SIG-M5 treated with dmso at 0.1 percent for 504 hours (cell line): ENCODE measurements at regions not wholly inside any gene's neighbourhood (a gene's known extent, or its start where the extent isn't known, plus 50 kb on each side); places are given as distances from the start of the nearest gene placed in this dataset.
"Not testable (repeated sequence)": the region's sequence is repeated elsewhere in the genome, so short reads cannot be mapped to it uniquely, and the experiment has no call there.

ENCODE experiments used
- DNase-seq: peaks from one replicate; lab custom pipeline; 2025; ENCODE audit not compliant: unreplicated experiment; lab: John Stamatoyannopoulos, UW

DNA sequence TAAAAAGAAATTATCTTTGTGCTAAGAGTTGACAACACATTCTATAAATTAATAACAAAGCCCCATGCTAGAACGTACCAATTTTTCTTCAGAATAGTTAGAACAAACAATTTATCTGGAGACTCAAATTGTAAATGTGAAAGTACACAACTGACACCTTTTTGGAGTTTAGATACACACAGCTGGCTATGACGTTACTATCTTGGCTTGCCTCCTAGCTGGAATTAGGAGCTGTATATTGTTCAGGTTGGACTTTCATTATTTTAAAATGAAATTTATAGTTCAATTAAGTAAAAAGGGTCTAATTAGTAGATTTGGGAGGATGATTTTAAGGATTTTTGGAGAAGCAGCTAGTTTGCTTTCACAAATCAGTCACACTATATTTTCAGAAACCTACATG lies 393.9 kb upstream of the RIOK2 start:
- DNase-seq: no peak

DNA sequence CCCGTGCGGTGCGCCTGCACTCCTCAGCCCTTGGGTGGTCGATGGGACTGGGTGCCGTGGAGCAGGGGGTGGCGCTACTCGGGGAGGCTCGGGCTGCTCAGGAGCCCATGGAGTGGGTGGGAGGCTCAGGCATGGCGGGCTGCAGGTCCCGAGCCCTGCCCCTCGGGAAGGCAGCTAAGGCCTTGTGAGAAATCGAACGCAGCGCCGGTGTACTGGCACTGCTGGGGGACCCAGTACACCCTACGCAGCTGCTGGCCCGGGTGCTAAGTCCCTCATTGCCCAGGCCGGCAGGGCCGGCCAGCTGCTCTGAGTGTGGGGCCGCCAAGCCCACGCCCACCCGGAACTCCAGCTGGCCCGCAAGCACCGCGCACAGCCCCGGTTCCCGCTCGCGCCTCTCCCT lies 396.9 kb upstream of the RIOK2 start:
- DNase-seq: not testable (repeated sequence)

DNA sequence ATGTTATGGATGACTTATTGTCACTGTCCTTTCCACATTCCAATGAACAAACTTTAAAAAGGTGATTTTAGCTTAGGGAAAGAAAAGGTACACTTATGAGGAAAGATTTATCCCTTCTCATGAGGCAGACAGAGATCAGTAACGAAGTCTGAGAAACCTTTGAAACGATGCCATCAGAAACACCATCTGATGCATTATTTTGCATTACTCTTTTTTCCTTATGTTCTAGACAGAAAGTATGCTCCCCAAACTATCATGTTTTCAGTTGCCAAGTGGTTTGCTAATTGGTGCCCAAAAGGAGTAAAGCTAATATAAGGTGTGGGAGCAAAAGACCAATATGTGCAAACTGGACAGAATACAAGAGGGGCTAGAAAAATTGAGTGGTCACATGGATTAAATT lies 397.7 kb upstream of the RIOK2 start:
- no peak for DNase-seq

DNA sequence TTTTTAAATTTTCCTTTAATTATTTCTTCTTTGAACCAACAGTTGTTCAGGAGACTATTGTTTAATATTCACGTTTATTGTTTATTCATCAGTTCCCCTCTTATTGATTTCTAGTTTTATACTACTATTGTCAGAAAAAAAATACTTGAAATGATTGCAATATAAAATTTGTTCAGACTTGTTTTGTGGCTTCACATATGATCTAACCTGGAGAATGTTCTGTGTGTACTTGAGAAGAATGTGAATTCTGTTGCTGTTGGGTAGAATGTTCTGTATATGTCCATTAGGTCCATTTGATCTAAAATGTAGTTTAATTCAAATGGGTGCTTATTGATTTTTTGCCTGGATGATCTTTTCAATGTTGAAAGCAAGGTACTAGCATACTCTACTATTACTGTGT lies 408.7 kb upstream of the RIOK2 start:
- DNase-seq: no peak

DNA sequence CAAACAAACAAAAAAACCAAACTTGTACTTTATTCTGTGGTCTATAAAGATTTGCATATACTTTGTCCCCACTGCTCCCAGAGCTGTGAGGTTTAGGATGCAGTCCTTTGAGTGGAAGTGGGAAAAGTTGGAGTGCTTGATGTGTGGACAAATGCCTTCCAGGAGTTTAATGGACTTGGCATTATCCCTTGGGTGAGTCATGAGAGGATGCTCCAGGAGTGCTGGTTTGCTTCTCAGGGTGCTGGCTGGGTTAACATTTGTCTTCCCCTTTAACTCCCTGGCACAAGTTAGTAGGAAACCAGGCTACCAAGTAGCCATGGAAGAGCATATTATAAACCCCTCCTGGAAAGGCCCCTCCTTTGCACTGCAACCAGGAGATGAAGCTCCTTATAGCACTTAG lies 417.4 kb upstream of the RIOK2 start:
- DNase-seq: no peak

DNA sequence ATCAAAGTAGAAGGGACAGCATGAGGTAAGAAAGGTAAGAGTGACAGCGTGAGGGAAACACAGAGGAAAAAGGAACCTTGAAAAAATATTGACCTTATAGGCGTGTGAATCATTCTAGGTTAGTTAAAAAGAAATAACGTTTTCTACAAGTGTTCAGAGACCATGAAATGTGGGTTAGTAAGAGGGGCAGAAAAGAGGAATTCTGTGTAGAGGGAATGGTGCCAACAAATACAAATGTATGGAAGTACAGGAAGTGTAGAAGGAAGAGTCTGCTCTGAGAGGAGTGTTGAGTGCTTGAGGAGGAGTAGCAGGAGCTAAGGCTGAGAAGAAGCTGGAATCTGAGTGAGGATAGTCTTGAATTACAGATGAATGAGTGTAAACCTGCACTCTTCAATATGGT lies 418.6 kb upstream of the RIOK2 start:
- DNase-seq: no peak

DNA sequence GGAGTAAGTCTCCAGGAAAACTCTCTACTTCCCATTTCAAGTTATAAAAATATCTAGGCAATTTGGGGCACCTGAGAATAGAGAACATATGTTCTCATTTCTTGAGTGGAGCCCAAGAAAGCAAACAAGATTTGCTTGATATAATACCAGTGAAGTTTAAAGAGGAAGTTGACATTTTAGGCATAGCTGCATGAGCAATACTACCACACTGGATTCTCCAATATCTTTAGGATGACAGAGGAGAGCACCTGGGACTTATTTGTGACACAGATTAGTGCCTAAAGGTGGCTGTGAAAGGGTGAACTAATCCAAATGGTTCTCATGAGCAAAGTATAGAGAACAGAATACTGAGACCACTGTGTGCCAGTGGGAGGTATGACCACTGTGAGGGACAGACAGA lies 423.5 kb upstream of the RIOK2 start:
- DNase-seq: no peak

DNA sequence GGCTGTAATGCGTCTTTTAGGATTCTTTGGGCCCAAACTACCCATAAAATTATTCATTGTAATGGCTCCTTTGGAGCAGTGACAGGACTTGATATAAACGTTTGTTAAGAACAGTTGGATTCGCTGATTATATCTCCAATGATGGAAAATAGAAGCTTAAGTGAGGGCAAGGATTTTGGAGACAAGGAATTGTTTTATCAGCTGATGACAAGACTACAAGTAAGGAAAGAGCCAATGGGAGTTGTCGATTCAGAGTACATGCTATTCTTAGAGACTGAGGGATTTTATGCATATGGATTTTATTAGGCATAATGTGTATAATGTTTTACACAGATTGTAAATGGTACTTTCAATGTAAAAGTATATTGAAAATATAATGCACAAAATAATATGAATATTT lies 425.5 kb upstream of the RIOK2 start:
- no peak for DNase-seq

DNA sequence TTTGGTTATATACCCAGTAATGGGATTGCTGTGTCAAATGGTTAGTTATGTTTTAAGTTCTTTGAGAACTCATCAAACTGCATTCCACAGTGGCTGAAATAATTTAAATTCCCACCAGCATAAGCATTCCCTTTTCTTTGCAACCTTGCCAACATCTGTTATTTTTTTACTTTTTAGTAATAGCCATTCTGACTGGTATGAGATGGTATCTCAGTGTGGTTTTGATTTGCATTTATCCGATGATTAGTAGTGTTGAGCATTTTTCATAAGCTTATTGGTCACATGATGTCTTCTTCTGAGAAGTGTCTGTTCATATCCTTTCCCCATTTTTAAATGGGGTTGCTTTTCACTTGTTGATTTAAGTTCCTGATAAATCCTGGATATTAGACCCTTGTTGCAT lies 435.7 kb upstream of the RIOK2 start:
- no peak for DNase-seq

DNA sequence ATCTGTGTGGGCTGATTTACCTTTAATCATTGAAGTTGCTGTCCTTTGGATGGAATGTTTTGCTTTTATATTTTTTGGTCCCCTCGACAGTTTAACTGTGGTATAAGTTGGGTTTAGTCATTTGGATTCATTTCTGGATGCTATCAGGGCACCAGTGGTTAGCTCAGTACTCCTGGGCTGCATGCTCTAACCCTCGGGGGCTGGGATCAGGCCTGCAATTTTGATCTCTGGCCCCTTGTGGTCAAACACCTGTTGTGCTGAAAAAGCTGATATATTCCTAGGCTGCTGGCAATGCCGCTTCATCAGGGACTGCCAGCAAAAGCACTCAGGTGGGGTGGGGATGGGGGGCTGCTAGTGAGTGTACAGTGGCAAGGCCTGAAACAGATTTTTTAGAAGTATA lies 440.4 kb upstream of the RIOK2 start:
- DNase-seq: no peak

DNA sequence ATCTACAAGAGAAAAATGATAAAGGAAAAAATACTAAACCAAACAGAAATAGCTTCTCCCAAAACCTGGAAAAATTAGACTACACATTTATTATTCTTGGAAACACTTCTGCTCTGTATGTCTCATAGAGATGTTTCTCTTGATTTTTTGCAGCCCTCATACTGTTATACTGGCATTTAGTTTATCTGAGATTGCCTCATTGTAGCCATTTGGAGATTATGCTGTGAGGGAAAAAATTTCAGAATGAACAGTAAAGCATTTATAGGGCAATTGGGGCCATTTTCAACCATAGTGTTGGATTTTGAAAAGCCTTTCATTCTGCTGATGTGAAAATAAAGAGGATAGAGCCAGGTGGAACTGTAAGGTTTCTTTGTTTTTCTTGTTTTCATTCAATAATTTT lies 441.8 kb upstream of the RIOK2 start:
- no peak for DNase-seq

DNA sequence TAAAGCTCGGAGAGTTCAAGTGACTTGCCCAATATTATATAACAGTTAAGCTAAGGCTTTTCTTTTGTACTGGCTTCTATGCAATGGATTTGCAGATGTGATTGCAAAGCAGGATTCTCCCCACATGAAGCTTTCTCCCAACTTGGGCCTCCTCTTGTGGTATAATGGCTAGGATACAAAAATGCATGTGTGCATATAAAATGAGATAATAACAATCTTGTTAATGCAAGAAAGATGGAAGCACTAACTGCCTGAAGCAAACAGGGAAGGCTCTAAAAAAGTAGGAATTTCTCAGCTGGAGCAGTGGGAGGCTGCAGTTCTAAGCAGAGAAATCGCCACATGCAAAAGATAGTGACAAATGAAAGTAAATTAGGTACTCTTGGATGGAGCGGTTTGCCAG lies 444.2 kb upstream of the RIOK2 start:
- DNase-seq: no peak

DNA sequence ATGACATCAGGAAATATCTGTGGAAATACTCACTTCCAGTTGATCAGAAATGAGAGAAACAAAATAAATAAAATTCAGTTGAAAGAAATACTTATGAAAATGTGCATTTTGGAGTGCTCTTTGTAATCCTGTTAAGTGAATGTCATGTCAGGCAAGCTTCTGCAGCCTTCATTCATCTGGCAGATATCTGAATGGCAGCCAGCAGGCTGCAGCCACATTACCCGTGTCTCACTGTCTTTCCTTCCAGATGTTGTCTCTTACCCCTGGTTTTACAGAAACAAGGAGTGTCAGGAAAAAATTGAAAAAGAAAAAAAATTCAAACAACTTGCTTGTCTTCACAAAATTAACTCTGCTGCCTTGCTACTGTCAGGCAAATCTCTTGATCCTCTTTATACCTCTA lies 445.0 kb upstream of the RIOK2 start:
- no peak for DNase-seq

DNA sequence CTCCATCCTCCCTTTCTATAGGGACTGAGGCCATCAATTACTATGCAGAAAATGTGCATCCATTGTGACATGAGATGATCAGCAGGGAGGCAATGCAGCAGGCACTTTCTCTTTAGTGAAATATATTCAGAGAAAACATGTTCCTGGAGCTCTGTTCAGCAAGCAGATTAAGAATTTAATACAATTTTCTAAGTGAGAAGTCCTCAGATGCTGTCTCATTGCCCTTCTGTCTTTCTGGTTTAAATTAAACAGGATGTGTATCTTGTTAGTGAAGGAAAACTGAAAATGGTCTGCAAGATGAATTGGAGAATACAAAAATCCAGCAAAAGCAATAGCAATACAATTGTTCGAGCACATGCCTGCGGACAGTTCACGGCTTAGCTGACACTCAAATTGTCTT lies 445.8 kb upstream of the RIOK2 start:
- no peak for DNase-seq

DNA sequence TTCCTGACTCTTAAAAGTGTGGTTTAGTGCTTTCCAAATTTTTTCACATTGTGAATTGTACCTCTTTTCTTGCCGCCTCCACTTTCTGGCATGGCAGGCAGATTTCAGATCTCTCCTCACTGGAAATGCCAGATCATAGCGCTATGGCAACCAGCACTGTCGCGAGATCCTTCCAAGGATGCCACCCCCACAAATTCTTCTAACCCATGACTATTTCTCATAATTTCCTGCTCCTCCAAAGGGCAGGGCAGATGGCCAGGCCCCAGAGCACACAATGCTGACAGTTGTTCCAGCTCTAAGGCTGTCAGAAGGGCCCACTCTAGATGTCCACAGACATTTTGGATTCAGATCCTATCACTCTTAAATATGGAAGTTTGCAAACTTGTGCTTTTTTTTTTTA lies 446.2 kb upstream of the RIOK2 start:
- DNase-seq: no peak

DNA sequence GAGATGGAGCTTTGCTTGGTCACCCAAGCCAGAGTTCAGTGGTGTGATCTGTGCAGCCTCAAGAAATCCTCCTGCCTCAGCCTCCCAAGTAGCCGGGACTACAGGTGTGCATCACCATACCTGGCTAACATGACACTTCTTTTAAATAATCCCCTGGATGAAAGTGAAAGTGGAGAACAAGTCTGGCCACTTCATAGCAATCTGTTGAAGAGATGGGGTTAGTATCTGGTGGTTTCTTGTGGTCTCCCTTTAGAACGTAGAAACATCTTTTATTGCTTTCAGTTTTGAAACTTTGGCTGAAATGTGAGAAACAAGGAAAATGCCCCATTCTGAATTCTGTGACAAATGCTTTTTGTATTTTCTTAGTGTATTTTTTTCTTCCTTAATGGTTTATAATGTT lies 452.5 kb upstream of the RIOK2 start:
- no peak for DNase-seq

DNA sequence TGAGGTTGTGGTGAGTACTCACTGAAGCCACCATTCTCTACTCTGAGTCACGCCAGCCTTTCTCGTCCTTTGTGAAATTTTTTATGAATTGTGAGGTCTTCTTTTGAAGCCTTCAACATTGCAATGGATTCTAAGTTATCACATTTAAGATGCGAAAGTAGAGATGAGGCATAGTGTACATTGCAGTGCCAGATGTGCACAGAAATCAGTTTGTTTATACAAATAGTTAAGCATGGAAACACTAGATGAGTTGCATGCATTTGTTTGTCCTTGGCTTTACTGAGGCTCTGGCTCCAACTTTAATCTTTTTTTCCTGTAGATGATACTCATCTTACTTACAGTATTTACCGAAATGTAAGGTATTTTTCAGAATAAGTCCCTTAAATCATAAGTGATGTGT lies 453.7 kb upstream of the RIOK2 start:
- DNase-seq: no peak

DNA sequence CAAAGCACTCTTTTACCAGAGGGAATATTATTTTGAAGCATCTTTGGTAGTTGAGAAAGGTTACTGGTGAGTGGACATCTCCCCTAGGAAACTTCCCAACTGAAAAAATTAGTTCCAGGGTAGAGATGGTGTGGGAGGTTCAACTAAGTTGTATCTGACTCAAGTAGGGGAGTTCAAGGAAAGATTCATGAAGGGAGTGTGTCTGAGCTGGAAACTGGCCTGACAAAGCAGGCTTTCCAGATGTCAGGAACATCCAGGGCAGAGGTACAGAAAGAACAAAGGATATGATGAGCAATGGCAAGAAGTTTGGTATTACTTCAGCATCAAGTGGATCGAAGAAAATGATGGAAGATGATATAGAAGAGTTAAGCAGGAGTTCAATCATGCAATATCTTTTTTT lies 458.0 kb upstream of the RIOK2 start:
- no peak for DNase-seq

DNA sequence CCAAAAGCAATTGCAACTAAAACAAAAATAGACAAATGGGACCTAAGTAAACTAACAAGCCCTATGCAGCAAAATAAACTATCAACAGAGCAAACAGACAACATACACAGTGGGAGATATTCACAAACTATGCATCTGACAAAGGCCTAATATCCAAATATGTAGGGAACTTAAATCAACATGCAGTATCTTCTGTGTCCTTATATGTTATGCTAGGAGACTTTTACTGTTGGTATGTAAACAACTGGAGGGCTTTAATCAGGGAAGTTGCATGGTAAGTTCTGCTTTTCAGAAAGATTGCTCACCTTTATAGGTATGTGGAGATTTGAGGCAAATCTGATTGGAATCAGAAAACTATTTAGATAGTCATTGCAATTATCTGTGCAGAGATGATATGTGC lies 461.2 kb upstream of the RIOK2 start:
- DNase-seq: no peak

DNA sequence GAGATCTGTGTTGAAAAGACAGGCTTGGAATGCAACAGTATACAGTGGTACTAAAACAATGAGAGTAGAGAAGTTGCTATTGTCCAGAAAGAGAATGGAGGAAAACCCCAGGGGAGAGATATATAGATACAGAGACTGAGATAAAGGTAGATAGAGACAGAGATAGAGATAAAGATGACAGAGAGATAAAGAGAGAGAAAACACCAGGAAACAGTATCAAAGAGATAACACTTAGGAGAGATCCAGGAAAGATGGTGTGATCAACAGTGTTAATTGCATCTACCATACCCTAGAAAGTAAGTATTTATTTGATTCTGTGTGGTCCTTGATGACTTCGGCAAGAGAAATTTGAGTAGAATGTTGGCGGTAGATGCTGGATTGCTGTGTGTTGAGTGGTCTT lies 461.8 kb upstream of the RIOK2 start:
- DNase-seq: no peak

DNA sequence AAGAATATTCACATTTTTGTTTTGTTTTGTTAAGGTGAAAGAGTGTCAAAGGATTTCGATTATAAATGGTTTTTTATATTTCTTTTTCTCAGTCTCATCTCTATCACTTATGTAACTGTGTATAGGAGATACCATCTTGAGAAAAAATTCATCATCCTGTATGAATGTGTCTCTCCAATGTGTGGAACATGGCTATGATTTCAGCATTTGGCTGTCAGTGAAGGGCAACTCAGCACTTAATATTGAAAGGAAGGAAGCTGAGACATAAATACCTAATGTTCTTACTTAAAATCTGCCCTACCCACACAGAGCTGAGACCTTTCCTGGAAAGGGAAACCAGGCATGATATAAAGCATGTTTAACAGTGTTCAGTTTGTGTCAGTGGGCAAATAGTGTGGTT lies 474.2 kb upstream of the RIOK2 start:
- no peak for DNase-seq

DNA sequence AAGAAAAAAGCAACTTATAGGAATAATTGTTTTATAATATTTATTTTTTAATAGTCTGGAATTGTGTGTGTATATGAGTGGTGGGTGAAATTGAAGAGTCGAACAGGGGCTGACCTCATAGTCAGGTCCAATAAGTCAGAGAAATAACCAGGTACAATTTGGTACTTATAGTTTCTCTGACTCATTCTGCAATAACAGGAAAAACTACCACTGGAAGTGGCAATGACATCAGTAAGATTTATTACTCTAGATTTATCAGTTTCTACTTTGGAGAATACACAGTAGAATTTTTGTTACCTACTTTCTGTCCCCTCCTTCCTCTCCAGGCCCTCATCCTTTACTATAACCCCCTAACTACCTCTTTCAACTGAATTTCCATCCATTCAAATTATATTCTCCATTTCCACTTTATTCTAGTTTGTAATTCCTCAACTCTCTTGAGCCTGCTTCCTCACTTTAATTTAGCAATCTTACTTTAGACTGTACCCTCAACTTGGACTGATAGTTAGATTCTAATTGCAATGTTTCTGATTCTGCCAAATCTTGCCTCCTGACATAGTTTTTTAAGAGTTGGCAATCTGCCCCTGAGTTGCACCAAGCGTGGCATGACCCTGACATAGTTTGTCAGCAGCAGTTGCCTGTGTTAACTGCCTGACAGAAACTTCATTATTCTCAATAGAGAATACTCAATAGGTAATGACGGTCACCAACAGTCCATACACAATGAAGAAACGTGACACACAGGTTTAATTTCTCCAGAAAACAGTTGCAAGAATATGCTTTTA lies 475.3 kb upstream of the RIOK2 start:
- no peak for DNase-seq

DNA sequence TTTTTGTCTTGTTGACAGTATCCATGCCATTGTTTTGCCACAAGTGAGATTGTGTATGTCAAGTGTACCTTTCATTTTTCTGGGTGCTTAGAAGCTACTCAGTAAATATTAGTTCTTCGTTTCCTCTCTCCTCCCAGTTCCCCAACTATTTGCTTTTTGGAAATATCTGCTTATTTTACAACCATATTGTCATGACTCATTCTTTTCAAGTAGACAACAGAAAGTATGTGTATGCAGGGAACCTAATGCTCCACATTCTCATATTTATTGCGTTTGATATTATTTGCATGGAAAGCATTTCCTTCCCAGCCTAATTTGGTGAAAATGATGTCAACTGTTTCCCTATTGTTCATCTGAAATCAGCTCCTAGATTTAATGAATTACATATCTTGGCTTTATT lies 483.7 kb upstream of the RIOK2 start:
- DNase-seq: peak; percentile 0

DNA sequence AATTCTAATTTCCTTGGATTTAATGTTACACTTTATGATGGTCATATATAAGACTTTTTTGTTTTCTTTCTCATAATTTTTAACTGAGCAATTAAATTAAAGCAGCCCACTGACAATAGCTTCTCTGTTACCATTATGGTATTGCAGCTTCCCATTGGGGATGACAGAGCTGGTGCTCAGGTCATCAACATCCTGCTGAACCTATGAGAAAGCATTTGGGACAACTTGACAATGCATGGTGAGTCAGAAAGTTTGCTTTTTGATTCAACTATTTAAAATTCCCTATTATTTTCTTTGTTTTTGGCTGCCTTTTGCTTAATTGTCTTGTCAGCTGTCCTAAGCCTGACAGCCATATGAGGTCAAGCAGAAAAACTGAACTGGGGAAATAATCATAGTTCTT lies 487.4 kb upstream of the RIOK2 start:
- no peak for DNase-seq
